Osteocyte (in vitro differentiated cells): ENCODE measurements at regions not wholly inside any gene's neighbourhood (a gene's known extent, or its start where the extent isn't known, plus 50 kb on each side); places are given as distances from the start of the nearest gene placed in this dataset.

Experiments
- DNase-seq: peaks from one replicate; pipeline ENCODE4 v3.0.0; 2021; ENCODE audit warnings: mixed read lengths; ENCODE audit not compliant: unreplicated experiment; ENCODE audit errors: extremely low spot score
- H3K27ac Mint-ChIP-seq: one replicate; pipeline ENCODE4 v1.8.0; 2021; ENCODE audit warnings: mild to moderate bottlenecking, mixed read lengths; ENCODE audit not compliant: unreplicated experiment
- H3K27me3 Mint-ChIP-seq: one replicate; pipeline ENCODE4 v1.8.0; 2021; ENCODE audit warnings: mixed read lengths; ENCODE audit not compliant: unreplicated experiment
- H3K36me3 Mint-ChIP-seq: one replicate; pipeline ENCODE4 v1.8.0; 2021; ENCODE audit warnings: mixed read lengths; ENCODE audit not compliant: unreplicated experiment
- H3K4me1 Mint-ChIP-seq: one replicate; pipeline ENCODE4 v1.8.0; 2021; ENCODE audit warnings: mixed read lengths; ENCODE audit not compliant: unreplicated experiment
- H3K4me3 Mint-ChIP-seq: one replicate; pipeline ENCODE4 v1.8.0; 2021; ENCODE audit warnings: mild to moderate bottlenecking, moderate library complexity, mixed read lengths; ENCODE audit not compliant: unreplicated experiment
- H3K9me3 Mint-ChIP-seq: one replicate; pipeline ENCODE4 v1.8.0; 2021; ENCODE audit warnings: mixed read lengths; ENCODE audit not compliant: unreplicated experiment
- CTCF ChIP-seq: fragments of 200-600 bp; sonication (generic); IDR thresholded peaks from 2 replicates; pipeline ENCODE4 v1.5.0; 2021; ENCODE audit warnings: antibody characterized with exemption, mild to moderate bottlenecking, moderate library complexity

DNA sequence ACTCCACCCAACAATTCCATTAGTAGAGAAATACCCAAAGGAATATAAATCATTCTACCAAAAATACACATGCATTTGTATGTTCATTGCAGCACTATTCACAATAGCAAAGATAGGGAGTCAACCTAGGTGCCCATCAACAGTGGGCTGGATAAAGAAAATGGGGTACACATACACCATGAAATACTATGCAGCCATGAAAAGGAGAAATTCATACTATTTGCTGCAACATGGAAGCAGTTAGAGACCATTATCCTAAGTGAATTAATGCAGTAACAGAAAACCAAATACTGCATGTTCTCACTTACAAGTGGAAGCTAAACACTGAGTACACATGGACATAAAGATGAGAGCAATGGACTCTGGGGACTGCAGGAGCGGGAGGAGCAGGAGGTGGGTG, 72.4 kb upstream of the MBOAT1 start:
- DNase-seq, result no peak
- TF ChIP-seq CTCF, result no peak
- peaks cover 16% of the 10 kb centered on the region for H3K27me3 Mint-ChIP-seq
- no peaks in the 10 kb centered on the region for H3K4me1 Mint-ChIP-seq
- H3K27ac Mint-ChIP-seq, result no peak overlapping the region
- H3K36me3 Mint-ChIP-seq, result no peaks in the 10 kb centered on the region
- no peak overlapping the region for H3K4me3 Mint-ChIP-seq
- H3K9me3 Mint-ChIP-seq, result peaks cover 32% of the 10 kb centered on the region

DNA sequence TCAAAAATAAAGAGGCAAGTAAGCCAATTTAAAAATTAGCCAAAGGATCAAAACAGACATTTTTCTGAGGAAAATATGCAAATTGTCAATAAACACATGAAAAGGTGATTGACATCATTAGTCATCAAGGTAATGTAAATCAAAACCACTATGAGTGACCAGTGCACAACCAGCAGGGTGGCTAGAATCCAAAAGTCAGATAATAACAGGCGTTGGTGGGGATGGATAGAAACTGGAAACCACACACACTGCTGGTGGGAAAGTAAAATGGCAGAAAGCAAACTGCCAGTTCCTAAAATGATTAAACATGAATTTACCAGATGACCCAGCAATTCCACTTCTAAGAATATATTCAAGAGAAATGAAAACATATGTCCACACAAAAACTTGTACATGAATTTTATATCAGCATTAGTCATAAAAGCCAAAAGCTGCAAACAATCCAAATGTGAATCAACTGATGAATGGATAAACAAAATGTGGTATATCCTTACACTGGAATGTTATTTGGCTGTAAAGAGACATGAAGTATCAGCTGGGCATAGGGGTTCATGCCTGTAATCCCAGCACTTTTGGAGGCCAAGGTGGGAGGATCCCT, 74.8 kb upstream of the MBOAT1 start:
- Mint-ChIP-seq H3K36me3 (no peaks in the 10 kb centered on the region), H3K4me3 (no peak overlapping the region), H3K27me3 (peaks cover 8% of the 10 kb centered on the region), H3K27ac (no peak overlapping the region), H3K9me3 (peaks cover 25% of the 10 kb centered on the region), H3K4me1 (peaks cover 5% of the 10 kb centered on the region)
- DNase-seq, result no peak
- TF ChIP-seq CTCF, result no peak

- Mint-ChIP-seq H3K27me3 (peaks cover 6% of the 10 kb centered on the region), H3K27ac (no peak overlapping the region), H3K9me3 (no peaks in the 10 kb centered on the region), H3K36me3 (no peaks in the 10 kb centered on the region), H3K4me1 (peaks cover 5% of the 10 kb centered on the region), H3K4me3 (no peak overlapping the region)
- peak; percentile 98 for TF ChIP-seq CTCF
- DNase-seq, result no peak
Measured at GRCh38 chr6:20291764-20292580, 79.7 kb upstream of the MBOAT1 start.

DNA sequence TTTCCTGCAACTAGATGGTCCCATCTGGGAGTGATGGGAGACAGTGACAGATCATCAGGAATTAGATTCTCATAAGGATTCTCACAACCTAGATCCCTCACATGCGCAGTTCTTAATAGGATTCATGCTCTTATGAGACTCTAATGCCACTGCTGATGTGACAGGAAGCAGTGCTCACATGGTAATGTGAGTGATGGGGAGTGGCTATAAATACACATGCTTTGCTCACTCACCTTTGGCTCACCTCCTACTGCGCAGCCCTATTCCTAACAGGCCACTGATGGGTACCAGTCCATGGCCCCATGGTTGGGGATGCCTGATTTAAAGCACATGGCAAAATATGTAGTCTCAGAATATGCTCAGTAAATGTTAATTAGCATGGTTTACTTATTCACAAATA, 80.6 kb upstream of the MBOAT1 start:
- peaks cover 5% of the 10 kb centered on the region for H3K4me1 Mint-ChIP-seq
- no peak overlapping the region for H3K4me3 Mint-ChIP-seq
- H3K27me3 Mint-ChIP-seq, result peaks cover 7% of the 10 kb centered on the region
- H3K9me3 Mint-ChIP-seq, result no peaks in the 10 kb centered on the region
- no peak for DNase-seq
- H3K27ac Mint-ChIP-seq, result no peak overlapping the region
- TF ChIP-seq CTCF, result no peak
- no peaks in the 10 kb centered on the region for H3K36me3 Mint-ChIP-seq

DNA sequence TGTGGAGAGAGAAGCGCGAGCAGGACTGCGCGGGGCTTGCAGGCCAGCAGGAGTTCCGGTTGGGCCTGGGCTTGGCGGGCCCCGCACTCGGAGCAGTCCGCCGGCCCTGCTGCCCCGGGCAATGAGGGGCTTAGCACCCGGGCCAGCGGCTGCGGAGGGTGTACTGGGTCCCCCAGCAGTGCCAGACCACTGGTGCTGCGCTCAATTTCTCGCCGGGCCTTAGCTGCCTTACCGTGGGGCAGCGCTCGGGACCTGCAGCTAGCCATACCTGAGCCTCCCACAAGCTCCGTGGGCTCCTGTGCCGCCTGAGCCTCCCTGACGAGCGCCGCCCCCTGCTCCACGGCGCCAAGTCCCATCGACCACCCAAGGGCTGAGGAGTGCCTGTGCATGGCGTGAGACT, 89.0 kb upstream of the MBOAT1 start:
- H3K27ac Mint-ChIP-seq, result no peak overlapping the region
- no peaks in the 10 kb centered on the region for H3K9me3 Mint-ChIP-seq
- no peak for DNase-seq
- peaks cover 7% of the 10 kb centered on the region for H3K27me3 Mint-ChIP-seq
- H3K36me3 Mint-ChIP-seq, result no peaks in the 10 kb centered on the region
- no peak overlapping the region for H3K4me3 Mint-ChIP-seq
- no peak for TF ChIP-seq CTCF
- no peaks in the 10 kb centered on the region for H3K4me1 Mint-ChIP-seq
